A549 (cell line): ENCODE measurements at regions not wholly inside any gene's neighbourhood (a gene's known extent, or its start where the extent isn't known, plus 50 kb on each side); places are given as distances from the start of the nearest gene placed in this dataset.

Experiments used
- ATAC-seq, 2 experiments: fragments of 200-7000 bp in 1 of 2; fragments of >200 bp in 1 of 2; cut with Nextera tagmentation in 1 of 2; cut with Tn5 transposase in 1 of 2; 3 replicates each; pipeline versions ENCODE4 v1.8.0 to v1.9.1; 2018 to 2020; ENCODE audit warnings: mild to moderate bottlenecking in 1 of 2, moderate library complexity in 1 of 2
- CTCF ChIA-PET: fragments of 300-600 bp; sonication (Branson Sonifier 250); formaldehyde crosslinking; extraction: SDS; loops from one replicate; lab custom pipeline; 2021; ENCODE audit warnings: antibody characterized with exemption, inconsistent platforms; lab: Yijun Ruan, JAX
- POLR2A ChIA-PET: fragments of 350-600 bp; formaldehyde crosslinking; extraction: SDS; loops from one replicate; lab custom pipeline; 2021; ENCODE audit warnings: antibody characterized with exemption, inconsistent platforms; lab: Yijun Ruan, JAX
- DNase-seq, 2 experiments: peaks; one replicate each; pipeline versions ENCODE4 v3.0.0 to v3.0.0-alpha.2; 2011 to 2016; ENCODE audit warnings: low read depth in 1 of 2, low spot score in 1 of 2
- FAIRE-seq: peaks from 2 replicates; lab custom pipeline; 2011; peaks lifted over from hg19 to GRCh38; lab: Jason Lieb, UNC
- H3K27ac ChIP-seq, 2 experiments: fragments of >200 bp; sonication (Bioruptor Twin); formaldehyde crosslinking; 3 replicates each; pipeline ENCODE4 v1.5.1; 2016 to 2017
- H3K4me1 ChIP-seq: fragments of >200 bp; sonication (Bioruptor Twin); formaldehyde crosslinking; 3 replicates; pipeline ENCODE4 v1.6.1; 2016
- H3K4me2 ChIP-seq: fragments of >200 bp; sonication (Bioruptor Twin); formaldehyde crosslinking; 3 replicates; pipeline ENCODE4 v1.6.1; 2016
- H3K4me3 ChIP-seq: fragments of >200 bp; sonication (Bioruptor Twin); formaldehyde crosslinking; 3 replicates; pipeline ENCODE4 v1.5.1; 2016
- H3K9me3 ChIP-seq: fragments of >200 bp; sonication (Bioruptor Twin); formaldehyde crosslinking; 3 replicates; pipeline ENCODE4 v1.6.1; 2016
- ATOH8 ChIP-seq: fragments of 250-450 bp; sonication (Bioruptor Pico); IDR thresholded peaks from 2 replicates; pipeline ENCODE4 v1.5.0; 2020; ENCODE audit warnings: low read depth, mild to moderate bottlenecking, moderate library complexity
- CBX2 ChIP-seq: fragments of 200-600 bp; sonication (generic); IDR thresholded peaks from 2 replicates; pipeline ENCODE4 v1.6.1; 2016; ENCODE audit warnings: low read depth, mild to moderate bottlenecking, borderline replicate concordance
- CBX8 ChIP-seq: fragments of 200-600 bp; sonication (generic); IDR thresholded peaks from 2 replicates; pipeline ENCODE4 v1.6.1; 2016
- FOSB ChIP-seq: fragments of 250-450 bp; sonication (Bioruptor Pico); IDR thresholded peaks from 2 replicates; pipeline ENCODE4 v1.5.0; 2020; ENCODE audit warnings: mild to moderate bottlenecking, moderate library complexity
- FOSL2 ChIP-seq, 2 experiments: fragments of 450-650 bp in 1 of 2; fragments of >200 bp in 1 of 2; sonication (Bioruptor Twin) in 1 of 2; formaldehyde crosslinking; IDR thresholded peaks; 2 replicates each; pipeline versions ENCODE4 v1.5.0 to v1.6.1; 2016 to 2020; ENCODE audit warnings: mild to moderate bottlenecking in 1 of 2, moderate library complexity in 1 of 2
- GATA3 ChIP-seq: IDR thresholded peaks from 2 replicates; pipeline ENCODE4 v1.6.1; 2012; ENCODE audit warnings: borderline replicate concordance
- HDAC2 ChIP-seq: fragments of 200-600 bp; sonication (generic); IDR thresholded peaks from 2 replicates; pipeline ENCODE4 v1.6.1; 2016
- HEYL ChIP-seq: fragments of 250-450 bp; sonication (Bioruptor Pico); IDR thresholded peaks from 2 replicates; pipeline ENCODE4 v1.8.0; 2021; ENCODE audit warnings: mild to moderate bottlenecking, moderate library complexity
- HOXA7 ChIP-seq: fragments of 250-450 bp; sonication (Bioruptor Pico); IDR thresholded peaks from 2 replicates; pipeline ENCODE4 v1.5.0; 2020; ENCODE audit warnings: mild to moderate bottlenecking, moderate library complexity
- HOXB13 ChIP-seq: fragments of 250-450 bp; sonication (Bioruptor Pico); IDR thresholded peaks from 2 replicates; pipeline ENCODE4 v1.5.0; 2020; ENCODE audit warnings: low read depth, mild to moderate bottlenecking, moderate library complexity
- JUN ChIP-seq, 2 experiments: fragments of >200 bp; sonication (Bioruptor Twin); formaldehyde crosslinking; IDR thresholded peaks; 2 replicates in 1 of 2; 3 replicates in 1 of 2; pipeline ENCODE4 v1.6.1; 2016 to 2017
- KDM1A ChIP-seq: fragments of 200-600 bp; sonication (generic); IDR thresholded peaks from 2 replicates; pipeline ENCODE4 v1.6.1; 2016; ENCODE audit warnings: low read depth, mild to moderate bottlenecking
- KDM5A ChIP-seq: fragments of 200-600 bp; sonication (generic); IDR thresholded peaks from 2 replicates; pipeline ENCODE4 v1.6.1; 2016; ENCODE audit warnings: antibody characterized with exemption, mild to moderate bottlenecking
- MAFK ChIP-seq: fragments of 450-650 bp; IDR thresholded peaks from 2 replicates; pipeline ENCODE4 v1.6.1; 2014; ENCODE audit not compliant: partially characterized antibody
- MAX ChIP-seq: IDR thresholded peaks from 2 replicates; pipeline ENCODE4 v1.6.1; 2012
- NR3C1 ChIP-seq: fragments of >200 bp; sonication (Bioruptor Twin); formaldehyde crosslinking; IDR thresholded peaks from 3 replicates; pipeline ENCODE4 v1.6.1; 2017
- POLR2A ChIP-seq: IDR thresholded peaks from 2 replicates; pipeline ENCODE4 v1.6.1; 2012; ENCODE audit warnings: mild to moderate bottlenecking, low read length
- POLR2AphosphoS2 ChIP-seq: conservative IDR thresholded peaks from 2 replicates; pipeline ENCODE4 v1.6.1; 2012; ENCODE audit warnings: low read length, improper control_type of control experiment, inconsistent platforms
- RAD21 ChIP-seq, 2 experiments: fragments of >200 bp in 1 of 2; sonication (Bioruptor Twin) in 1 of 2; formaldehyde crosslinking in 1 of 2; IDR thresholded peaks in 1 of 2; conservative IDR thresholded peaks in 1 of 2; 2 replicates in 1 of 2; 3 replicates in 1 of 2; pipeline ENCODE4 v1.6.1; 2012 to 2018; ENCODE audit warnings: inconsistent platforms in 1 of 2
- REST ChIP-seq: fragments of 200-600 bp; sonication (generic); IDR thresholded peaks from 2 replicates; pipeline ENCODE4 v1.6.1; 2016; ENCODE audit warnings: antibody characterized with exemption, mild to moderate bottlenecking, moderate library complexity
- RFX5 ChIP-seq: fragments of 450-650 bp; IDR thresholded peaks from 2 replicates; pipeline ENCODE4 v1.7.1; 2014; ENCODE audit warnings: antibody characterized with exemption, mild to moderate bottlenecking, moderate library complexity
- SMC3 ChIP-seq: fragments of >200 bp; sonication (Bioruptor Twin); formaldehyde crosslinking; IDR thresholded peaks from 3 replicates; pipeline ENCODE4 v1.6.1; 2018; ENCODE audit warnings: inconsistent platforms
- SREBF2 ChIP-seq: fragments of 450-650 bp; IDR thresholded peaks from 2 replicates; pipeline ENCODE4 v1.6.1; 2014; ENCODE audit warnings: mild to moderate bottlenecking, moderate library complexity
- TFCP2L1 ChIP-seq: fragments of 250-450 bp; sonication (Bioruptor Pico); IDR thresholded peaks from 2 replicates; pipeline ENCODE4 v1.5.0; 2021; ENCODE audit warnings: mild to moderate bottlenecking
- WGBS: methylation state at CpG from one replicate; pipeline ENCODE4 v1.1.6; 2017; ENCODE audit errors: missing lambda C conversion rate; 5-methylcytosine and 5-hydroxymethylcytosine counted together
- TF ChIP-seq, protein P1 (sequence below): fragments of >200 bp; sonication (Bioruptor Twin); formaldehyde crosslinking; IDR thresholded peaks from 3 replicates; pipeline ENCODE4 v1.6.1; 2016
- TF ChIP-seq, protein P2 (sequence below): fragments of 150-350 bp; IDR thresholded peaks from 2 replicates; pipeline ENCODE4 v1.6.1; 2014; ENCODE audit warnings: low read depth, mild to moderate bottlenecking, low read length
- TF ChIP-seq, protein P3 (sequence below): fragments of 450-650 bp; IDR thresholded peaks from 2 replicates; pipeline ENCODE4 v1.6.1; 2014; ENCODE audit warnings: antibody characterized with exemption

- CTCF ChIA-PET = no interaction called here
- no peak overlapping the region for H3K27ac ChIP-seq
- TF ChIP-seq MAX (no peak), MAFK (no peak), FOSB (CRISPR knock-in tag) (no peak), RFX5 (no peak), JUN (IDR thresholded peaks at IDR 0.05) (no peak), ATOH8 (CRISPR knock-in tag) (no peak), GATA3 (no peak), HEYL (no peak), SREBF2 (no peak), POLR2AphosphoS2 (no peak), KDM5A (no peak), CBX2 (no peak), FOSL2 (IDR thresholded peaks at IDR 0.05) (no peak), FOSL2 (CRISPR knock-in tag; IDR thresholded peaks at IDR 0.05) (no peak), CBX8 (no peak), TFCP2L1 (CRISPR knock-in tag) (no peak), SMC3 (no peak), RAD21 (conservative IDR thresholded peaks at IDR 0.05 in 1 of 2, IDR thresholded peaks at IDR 0.05 in 1 of 2) (no peak), POLR2A (no peak), HDAC2 (no peak)
- TF ChIP-seq, all 56 proteins: peak for 0
- DNase-seq (no peak), FAIRE-seq (no peak), ATAC-seq (no peak)
- Histone ChIP-seq H3K4me3 (no peak overlapping the region), H3K4me2 (no peak overlapping the region), H3K4me1 (no peaks in the 10 kb centered on the region), H3K9me3 (no peaks in the 10 kb centered on the region; the same call in 2 of the 3 replicates)
- 2% methylated on average over 3 of the region's 3 CpGs for WGBS
- POLR2A ChIA-PET = no interaction called here
Observed at GRCh38 chr5:12357626-12358025, 453.4 kb upstream of the CTNND2 start.

DNA sequence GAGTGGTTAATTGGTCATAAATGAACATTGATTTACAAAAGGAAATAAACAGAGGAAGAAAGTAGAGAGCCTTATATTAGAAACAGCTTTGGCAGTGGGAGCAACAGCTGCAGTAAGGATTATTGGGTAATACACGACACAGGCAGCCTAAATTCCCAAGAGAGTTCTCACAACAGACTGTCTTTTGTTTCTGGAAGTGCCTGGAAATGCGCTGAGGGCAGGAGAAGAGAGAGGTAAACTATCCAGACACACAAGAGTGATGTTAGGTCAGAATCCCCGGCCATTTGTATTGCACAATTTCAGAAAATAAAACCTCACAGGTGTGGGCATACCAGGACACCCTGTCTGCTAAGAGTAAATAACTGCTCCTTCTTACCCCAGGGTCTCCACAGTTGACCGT, 450.4 kb upstream of the CTNND2 start:
- FAIRE-seq = no peak
- no peak overlapping the region for H3K4me3 ChIP-seq
- H3K4me2 ChIP-seq = no peak overlapping the region
- DNase-seq = no peak
- ATAC-seq = no peak
- H3K4me1 ChIP-seq = no peaks in the 10 kb centered on the region
- 0 out of 3 replicates have a peak, but pooled peaks cover 4% of the 10 kb centered on the region for H3K9me3 ChIP-seq
- CTCF ChIA-PET = no interaction called here
- POLR2A ChIA-PET = no interaction called here
- 10% methylated on average over 4 of the region's 4 CpGs for WGBS
- H3K27ac ChIP-seq = no peak overlapping the region
- TF ChIP-seq, protein P1, sequence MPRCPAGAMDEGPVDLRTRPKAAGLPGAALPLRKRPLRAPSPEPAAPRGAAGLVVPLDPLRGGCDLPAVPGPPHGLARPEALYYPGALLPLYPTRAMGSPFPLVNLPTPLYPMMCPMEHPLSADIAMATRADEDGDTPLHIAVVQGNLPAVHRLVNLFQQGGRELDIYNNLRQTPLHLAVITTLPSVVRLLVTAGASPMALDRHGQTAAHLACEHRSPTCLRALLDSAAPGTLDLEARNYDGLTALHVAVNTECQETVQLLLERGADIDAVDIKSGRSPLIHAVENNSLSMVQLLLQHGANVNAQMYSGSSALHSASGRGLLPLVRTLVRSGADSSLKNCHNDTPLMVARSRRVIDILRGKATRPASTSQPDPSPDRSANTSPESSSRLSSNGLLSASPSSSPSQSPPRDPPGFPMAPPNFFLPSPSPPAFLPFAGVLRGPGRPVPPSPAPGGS = no peak
- TF ChIP-seq GATA3 (no peak), NR3C1 (no peak), REST (no peak), HOXB13 (CRISPR knock-in tag) (no peak), RFX5 (no peak), POLR2AphosphoS2 (no peak), HOXA7 (CRISPR knock-in tag) (no peak), KDM1A (no peak), MAX (no peak)
- TF ChIP-seq, protein P2, sequence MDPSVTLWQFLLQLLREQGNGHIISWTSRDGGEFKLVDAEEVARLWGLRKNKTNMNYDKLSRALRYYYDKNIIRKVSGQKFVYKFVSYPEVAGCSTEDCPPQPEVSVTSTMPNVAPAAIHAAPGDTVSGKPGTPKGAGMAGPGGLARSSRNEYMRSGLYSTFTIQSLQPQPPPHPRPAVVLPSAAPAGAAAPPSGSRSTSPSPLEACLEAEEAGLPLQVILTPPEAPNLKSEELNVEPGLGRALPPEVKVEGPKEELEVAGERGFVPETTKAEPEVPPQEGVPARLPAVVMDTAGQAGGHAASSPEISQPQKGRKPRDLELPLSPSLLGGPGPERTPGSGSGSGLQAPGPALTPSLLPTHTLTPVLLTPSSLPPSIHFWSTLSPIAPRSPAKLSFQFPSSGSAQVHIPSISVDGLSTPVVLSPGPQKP = no peak
- TF ChIP-seq, protein P3, sequence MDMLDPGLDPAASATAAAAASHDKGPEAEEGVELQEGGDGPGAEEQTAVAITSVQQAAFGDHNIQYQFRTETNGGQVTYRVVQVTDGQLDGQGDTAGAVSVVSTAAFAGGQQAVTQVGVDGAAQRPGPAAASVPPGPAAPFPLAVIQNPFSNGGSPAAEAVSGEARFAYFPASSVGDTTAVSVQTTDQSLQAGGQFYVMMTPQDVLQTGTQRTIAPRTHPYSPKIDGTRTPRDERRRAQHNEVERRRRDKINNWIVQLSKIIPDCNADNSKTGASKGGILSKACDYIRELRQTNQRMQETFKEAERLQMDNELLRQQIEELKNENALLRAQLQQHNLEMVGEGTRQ = no peak
